ENCODE measurements at regions not wholly inside any gene's neighbourhood (a gene's known extent, or its start where the extent isn't known, plus 50 kb on each side); places are given as distances from the start of the nearest gene placed in this dataset.
"Not testable (repeated sequence)": the region's sequence is repeated elsewhere in the genome, so short reads cannot be mapped to it uniquely, and the experiment has no call there.

- no peak for DNase-seq
Observed at GRCh38 chr13:112145551-112146360, 78.8 kb downstream of the SOX1 start.

GRCh38 chr13:112150352-112150751 lies 83.4 kb downstream of the SOX1 start:
- DNase-seq: no peak

GRCh38 chr13:112152846-112153245 lies 85.9 kb downstream of the SOX1 start:
- DNase-seq: no peak

DNA sequence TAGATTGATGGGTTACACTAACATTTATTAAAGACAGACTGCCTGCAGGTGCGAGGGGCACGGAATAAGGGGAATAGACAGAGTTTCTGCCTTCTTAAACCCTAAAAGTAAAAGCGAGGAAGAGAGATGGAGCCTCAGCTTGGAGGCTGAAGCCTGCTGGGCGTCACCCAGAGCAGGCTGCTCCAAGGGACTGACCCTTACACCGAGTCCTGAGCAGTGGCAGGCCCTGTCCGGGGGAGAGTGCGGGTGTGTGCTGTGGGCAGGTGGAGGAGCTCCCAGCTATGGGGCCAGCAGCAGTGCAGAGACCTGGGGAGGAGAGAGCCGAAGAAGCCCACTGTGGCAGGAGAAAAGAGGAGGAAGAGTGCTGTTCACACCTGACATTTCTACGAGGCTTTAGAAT lies 86.4 kb downstream of the SOX1 start:
- DNase-seq: no peak

DNA sequence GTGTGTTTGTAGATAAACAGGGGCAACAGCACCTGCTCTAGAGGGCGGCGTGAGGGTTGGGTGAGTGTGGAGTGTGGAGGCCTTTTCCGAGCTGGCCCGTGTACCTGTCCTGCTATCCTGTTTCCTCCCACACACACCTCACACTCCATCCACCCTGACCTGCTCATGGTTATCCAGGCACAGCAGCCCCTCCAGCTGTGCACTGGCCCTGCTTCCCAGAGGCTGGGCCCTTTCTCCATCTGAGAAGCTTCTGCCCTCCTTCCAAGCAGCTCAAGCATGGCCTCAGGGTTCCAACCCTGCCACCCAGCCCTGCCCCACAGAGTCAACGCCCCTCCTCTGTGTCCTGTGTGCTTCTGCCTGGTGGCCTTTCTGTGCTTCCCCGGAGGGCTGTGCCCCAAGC lies 86.9 kb downstream of the SOX1 start:
- DNase-seq: no peak

- DNase-seq: no peak
Observed at GRCh38 chr13:112154301-112155060, 87.5 kb downstream of the SOX1 start.

GRCh38 chr13:112158961-112159360 lies 92.0 kb downstream of the SOX1 start:
- no peak for DNase-seq

GRCh38 chr13:112159575-112160547 lies 92.9 kb downstream of the SOX1 start:
- peak in 3 of 56 donors; percentile 3 to 9 (median 5) for DNase-seq

DNA sequence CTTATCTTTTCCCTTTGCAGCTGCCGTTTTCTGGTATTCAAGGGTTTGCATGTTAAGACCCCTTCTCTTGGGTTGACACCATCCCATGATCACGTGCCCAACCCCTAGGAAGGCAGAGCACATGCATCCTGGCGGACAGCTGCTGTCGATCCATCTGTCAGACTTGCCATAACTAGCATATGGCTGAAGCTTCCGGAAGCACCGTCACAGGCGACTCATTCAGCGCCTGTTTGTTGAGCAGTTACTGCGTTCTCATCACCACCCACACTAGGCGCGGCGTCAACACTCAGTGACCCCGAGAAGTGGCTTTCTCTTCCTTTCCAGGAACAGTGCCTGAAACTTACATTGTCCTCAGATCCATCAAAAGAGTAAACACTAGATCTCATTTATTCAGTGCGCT lies 93.6 kb downstream of the SOX1 start:
- DNase-seq: no peak

DNA sequence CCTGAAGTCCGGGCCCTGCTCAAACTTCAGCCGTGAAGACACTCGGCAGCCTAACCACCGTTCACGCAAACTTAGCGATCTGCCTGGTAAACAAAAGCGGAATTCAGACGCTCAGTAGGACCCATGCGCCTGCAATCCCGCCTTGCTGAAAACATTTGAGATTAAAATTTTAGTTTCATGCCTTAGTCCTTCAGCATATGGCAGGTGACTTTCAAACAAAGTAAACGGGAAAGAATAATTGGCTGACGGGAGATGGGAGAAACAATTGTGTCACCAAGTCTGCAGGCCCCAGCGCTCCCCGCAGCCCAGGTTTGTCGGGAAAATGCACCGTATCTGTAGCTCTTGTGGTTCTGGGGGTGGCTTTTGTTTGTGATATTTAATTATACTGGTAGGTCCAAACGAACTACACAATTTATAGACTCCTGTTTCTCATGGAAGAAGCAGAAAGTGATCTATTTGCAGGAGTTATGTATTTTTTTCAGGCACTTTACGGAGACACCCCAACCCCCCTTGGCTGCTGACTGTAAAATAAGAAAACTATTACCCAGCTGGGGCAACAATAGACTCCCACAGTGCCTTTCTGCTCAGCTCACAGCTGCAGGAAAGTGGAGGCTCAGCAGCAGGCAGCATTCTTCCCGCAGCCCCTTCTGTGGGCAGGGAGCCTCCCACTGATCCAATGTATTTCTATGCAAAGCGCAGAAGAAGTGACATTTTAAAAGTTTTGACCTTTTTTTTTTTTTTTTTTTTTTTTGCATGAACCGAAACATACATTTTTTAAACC lies 94.8 kb downstream of the SOX1 start:
- peak in 7 of 56 donors; percentile 8 to 53 (median 35) for DNase-seq

DNA sequence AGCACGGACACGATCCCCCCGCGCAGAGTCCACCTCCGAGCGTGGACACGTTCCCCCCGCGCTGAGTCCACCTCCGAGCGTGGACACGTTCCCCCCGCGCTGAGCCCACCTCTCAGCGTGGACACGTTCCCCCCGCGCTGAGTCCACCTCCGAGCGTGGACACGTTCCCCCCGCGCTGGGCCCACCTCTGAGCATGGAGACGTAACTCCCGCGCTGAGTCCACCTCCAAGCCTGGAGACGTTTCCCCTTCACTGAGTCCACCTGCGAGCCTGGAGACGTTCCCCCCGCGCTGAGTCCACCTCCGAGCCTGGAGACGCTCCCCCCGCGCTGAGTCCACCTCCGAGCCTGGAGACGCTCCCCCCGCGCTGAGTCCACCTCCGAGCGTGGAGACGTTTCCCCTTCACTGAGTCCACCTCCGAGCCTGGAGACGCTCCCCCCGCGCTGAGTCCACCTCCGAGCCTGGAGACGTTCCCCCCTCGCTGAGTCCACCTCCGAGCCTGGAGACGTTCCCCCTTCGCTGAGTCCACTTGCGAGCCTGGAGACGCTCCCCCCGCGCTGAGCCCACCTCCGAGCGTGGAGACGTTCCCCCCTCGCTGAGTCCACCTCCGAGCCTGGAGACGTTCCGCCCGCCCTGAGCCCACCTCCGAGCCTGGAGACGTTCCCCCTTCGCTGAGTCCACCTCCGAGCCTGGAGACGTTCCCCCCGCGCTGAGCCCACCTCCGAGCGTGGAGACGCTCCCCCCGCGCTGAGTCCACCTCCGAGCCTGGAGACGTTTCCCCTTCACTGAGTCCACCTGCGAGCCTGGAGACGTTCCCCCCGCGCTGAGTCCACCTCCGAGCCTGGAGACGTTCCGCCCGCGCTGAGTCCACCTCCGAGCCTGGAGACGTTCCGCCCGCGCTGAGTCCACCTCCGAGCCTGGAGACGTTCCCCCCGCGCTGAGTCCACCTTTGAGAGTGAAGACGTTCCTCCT lies 97.0 kb downstream of the SOX1 start:
- not testable (repeated sequence) for DNase-seq

- DNase-seq: no peak
Observed at GRCh38 chr13:112165712-112166111, 98.8 kb downstream of the SOX1 start.

DNA sequence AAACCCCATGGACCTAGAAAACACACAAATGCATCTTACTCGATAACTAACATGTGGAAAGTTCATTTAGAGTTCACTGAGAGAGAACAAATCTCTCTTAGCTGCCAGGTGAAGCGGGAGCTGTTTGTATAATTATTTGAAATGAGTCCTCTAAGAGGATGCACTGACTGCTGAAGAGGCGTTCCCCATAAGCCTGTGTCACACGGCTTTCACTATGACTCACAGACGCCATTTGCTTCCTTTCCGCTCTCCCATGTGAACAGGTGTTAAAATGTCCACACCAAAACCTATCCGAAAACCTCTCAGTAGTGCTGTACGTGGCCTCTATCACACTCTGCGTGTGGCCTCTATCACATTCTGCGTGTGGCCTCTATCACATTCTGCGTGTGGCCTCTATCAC lies 101.8 kb downstream of the SOX1 start:
- peak in 5 of 56 donors; percentile 22 to 58 (median 30) for DNase-seq

GRCh38 chr13:112169941-112170822 lies 103.2 kb downstream of the SOX1 start:
- no peak for DNase-seq

- no peak for DNase-seq
Observed at GRCh38 chr13:112170823-112171569, 104.0 kb downstream of the SOX1 start.

DNA sequence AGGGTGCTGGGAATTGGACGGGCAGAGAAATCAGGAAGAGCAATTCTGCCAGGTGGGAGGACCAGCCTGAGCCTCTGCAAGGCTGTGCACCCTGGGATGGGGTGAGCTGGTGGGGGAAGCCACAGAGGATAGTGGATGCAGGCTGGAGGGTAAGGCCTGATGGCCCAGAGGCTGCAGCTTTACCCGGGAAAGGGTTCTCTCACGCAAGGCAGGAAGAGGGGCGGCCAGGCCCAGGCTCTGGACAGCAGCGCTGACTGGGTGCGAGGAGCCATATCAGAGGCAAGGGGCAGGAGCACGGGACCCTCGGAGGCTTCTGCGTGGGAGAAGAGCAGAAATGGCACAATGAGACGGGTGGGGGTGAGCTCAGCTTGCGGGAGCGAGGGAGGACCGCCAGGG lies 104.6 kb downstream of the SOX1 start:
- no peak for DNase-seq

DNA sequence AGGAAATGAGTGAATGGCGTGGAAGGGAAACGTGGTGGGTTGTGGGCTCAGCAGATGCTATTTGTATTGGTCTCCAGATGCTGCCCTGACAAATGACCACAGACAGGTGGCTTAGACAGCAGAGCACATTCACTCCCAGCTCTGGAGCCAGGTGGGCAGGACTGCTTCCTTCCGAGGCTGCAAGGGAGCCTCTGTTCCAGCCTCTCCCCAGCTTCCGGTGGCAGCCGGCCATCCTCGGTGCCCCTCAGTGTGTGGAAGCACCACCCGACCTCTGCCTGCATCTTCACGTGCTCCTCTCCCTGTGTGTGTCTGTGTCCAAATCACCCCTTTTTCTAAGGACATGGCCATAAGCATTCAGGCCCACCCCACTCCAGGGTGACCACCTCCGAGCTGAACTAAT lies 105.1 kb downstream of the SOX1 start:
- DNase-seq: no peak
